Transverse colon (tissue), 4 donors: ENCODE measurements at regions not wholly inside any gene's neighbourhood (a gene's known extent, or its start where the extent isn't known, plus 50 kb on each side); places are given as distances from the start of the nearest gene placed in this dataset.

Experiments
- DNase-seq: peaks from one replicate; pipeline ENCODE4 v3.0.0-alpha.2; 2019
- H3K27ac ChIP-seq, 4 donors: fragments of 200-600 bp; sonication (generic); 2 replicates each; pipeline ENCODE4 v1.5.1; 2016 to 2018; ENCODE audit warnings: inconsistent platforms in 4 of 4
- H3K27me3 ChIP-seq: fragments of 200-600 bp; sonication (generic); 2 replicates; pipeline ENCODE4 v1.5.1; 2017; ENCODE audit warnings: inconsistent platforms
- H3K36me3 ChIP-seq, 4 donors: fragments of 200-600 bp; sonication (generic); 2 replicates each; pipeline ENCODE4 v1.5.1; 2017 to 2019; ENCODE audit warnings: inconsistent platforms in 4 of 4
- H3K4me1 ChIP-seq, 4 donors: fragments of 200-600 bp; sonication (generic); 2 replicates each; pipeline ENCODE4 v1.5.1; 2017 to 2020; ENCODE audit warnings: inconsistent platforms in 4 of 4
- H3K4me3 ChIP-seq, 4 donors: fragments of 200-600 bp; sonication (generic); 1 replicate in 1 of 4; 2 replicates in 3 of 4; pipeline versions ENCODE4 v1.5.1 to v1.6.1; 2017 to 2019; ENCODE audit warnings: inconsistent platforms in 4 of 4
- H3K9me3 ChIP-seq, 2 donors: fragments of 200-600 bp; sonication (generic); 2 replicates each; pipeline ENCODE4 v1.5.1; 2017 to 2019; ENCODE audit warnings: inconsistent platforms in 2 of 2
- EP300 ChIP-seq: sonication (generic); formaldehyde crosslinking; IDR thresholded peaks from one replicate; pipeline ENCODE4 v1.6.1; 2017; ENCODE audit warnings: antibody characterized with exemption, low read depth
- POLR2A ChIP-seq: fragments of 450-650 bp; IDR thresholded peaks from one replicate; pipeline ENCODE4 v1.6.1; 2016; ENCODE audit warnings: antibody characterized with exemption, mild to moderate bottlenecking, moderate library complexity
- POLR2AphosphoS5 ChIP-seq, 3 donors: sonication (generic); formaldehyde crosslinking; IDR thresholded peaks; one replicate each; pipeline ENCODE4 v1.6.1; 2016; ENCODE audit warnings: antibody characterized with exemption in 3 of 3
- whole genome bisulfite sequencing, 2 donors: methylation state at CpG; one replicate each; pipeline ENCODE4 v1.1.5; 2018; ENCODE audit warnings: low coverage in 1 of 2; 5-methylcytosine and 5-hydroxymethylcytosine counted together
- in situ Hi-C, 4 donors: fragments of 200-750 bp; cut with MboI; loops; one replicate each; pipeline versions ENCODE4 v1.15.0 to v1.15.1; 2017; ENCODE audit warnings: low sequenced_read_pairs in 3 of 4, low pct_ligation_motif_present in 1 of 4, low pct_unique_long_range_greater_than_20kb in 1 of 4
- intact Hi-C: fragments of 100-400 bp; cut with DNase I; formaldehyde crosslinking; loops from one replicate; pipeline ENCODE4 v1.15.1; 2023; ENCODE audit warnings: low total_unique reads
- TF ChIP-seq, protein P1 (sequence below), 5 experiments: fragments of 200-600 bp in 3 of 5; fragments of 450-650 bp in 2 of 5; sonication (generic) in 3 of 5; IDR thresholded peaks; 1 replicate in 2 of 5; 2 replicates in 3 of 5; pipeline ENCODE4 v1.5.1; 2016 to 2017; ENCODE audit warnings: antibody characterized with exemption in 5 of 5, inconsistent platforms in 3 of 5, mild to moderate bottlenecking in 2 of 5, moderate library complexity in 1 of 5

GRCh38 chr3:26259176-26259575 is 363.4 kb upstream of the LRRC3B start:
- no peak for DNase-seq
- H3K9me3 ChIP-seq, result peaks cover 0 to 3% of the 10 kb centered on the region in 2 donors
- H3K27ac ChIP-seq, result no peak overlapping the region
- H3K4me3 ChIP-seq, result no peak overlapping the region
- no peaks in the 10 kb centered on the region for H3K27me3 ChIP-seq
- no peaks in the 10 kb centered on the region for H3K36me3 ChIP-seq
- in situ Hi-C loops (no loop called here), intact Hi-C loops (no loop called here)
- no peaks in the 10 kb centered on the region for H3K4me1 ChIP-seq
- WGBS, 2 donors, result 33 to 88% methylated on average over 1 to 3 of the region's 3 CpGs
- no peak for TF ChIP-seq POLR2A
- TF ChIP-seq POLR2AphosphoS5 (IDR thresholded peaks at IDR 0.05), result no peak
- TF ChIP-seq, protein P1, sequence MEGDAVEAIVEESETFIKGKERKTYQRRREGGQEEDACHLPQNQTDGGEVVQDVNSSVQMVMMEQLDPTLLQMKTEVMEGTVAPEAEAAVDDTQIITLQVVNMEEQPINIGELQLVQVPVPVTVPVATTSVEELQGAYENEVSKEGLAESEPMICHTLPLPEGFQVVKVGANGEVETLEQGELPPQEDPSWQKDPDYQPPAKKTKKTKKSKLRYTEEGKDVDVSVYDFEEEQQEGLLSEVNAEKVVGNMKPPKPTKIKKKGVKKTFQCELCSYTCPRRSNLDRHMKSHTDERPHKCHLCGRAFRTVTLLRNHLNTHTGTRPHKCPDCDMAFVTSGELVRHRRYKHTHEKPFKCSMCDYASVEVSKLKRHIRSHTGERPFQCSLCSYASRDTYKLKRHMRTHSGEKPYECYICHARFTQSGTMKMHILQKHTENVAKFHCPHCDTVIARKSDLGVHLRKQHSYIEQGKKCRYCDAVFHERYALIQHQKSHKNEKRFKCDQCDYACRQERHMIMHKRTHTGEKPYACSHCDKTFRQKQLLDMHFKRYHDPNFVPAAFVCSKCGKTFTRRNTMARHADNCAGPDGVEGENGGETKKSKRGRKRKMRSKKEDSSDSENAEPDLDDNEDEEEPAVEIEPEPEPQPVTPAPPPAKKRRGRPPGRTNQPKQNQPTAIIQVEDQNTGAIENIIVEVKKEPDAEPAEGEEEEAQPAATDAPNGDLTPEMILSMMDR (IDR thresholded peaks at IDR 0.05), result no peak
- TF ChIP-seq EP300, result no peak

DNA sequence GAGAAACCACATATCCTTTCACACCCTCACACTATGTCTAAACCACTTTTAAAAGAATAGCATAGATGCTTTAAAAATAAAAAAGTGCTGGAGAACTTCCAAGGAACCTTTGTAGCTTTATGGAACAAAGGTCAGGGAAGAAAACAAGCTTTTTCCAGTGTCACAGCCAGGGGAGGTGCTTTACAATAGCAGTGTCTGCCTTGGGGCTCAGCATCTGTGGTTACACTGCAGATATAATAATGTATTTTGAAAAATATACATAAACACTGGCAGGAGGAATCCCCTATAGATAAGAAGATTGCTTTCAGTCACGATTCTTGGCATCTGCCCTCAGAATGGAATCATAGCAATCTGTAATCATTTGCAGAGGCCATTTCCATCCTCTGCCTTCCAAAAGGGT is 362.4 kb upstream of the LRRC3B start:
- TF ChIP-seq POLR2AphosphoS5 (IDR thresholded peaks at IDR 0.05), result no peak
- TF ChIP-seq EP300, result no peak
- TF ChIP-seq POLR2A, result no peak
- TF ChIP-seq, protein P1 (IDR thresholded peaks at IDR 0.05), result no peak
- H3K27me3 ChIP-seq, result no peaks in the 10 kb centered on the region
- no peak for DNase-seq
- H3K4me1 ChIP-seq, result no peaks in the 10 kb centered on the region
- intact Hi-C loops, result no loop called here
- no peaks in the 10 kb centered on the region for H3K36me3 ChIP-seq
- no peaks in the 10 kb centered on the region for H3K9me3 ChIP-seq
- WGBS, 2 donors, result 20 to 33% methylated on average over 1 of the region's 1 CpG
- in situ Hi-C loops, result no loop called here
- H3K4me3 ChIP-seq, result no peak overlapping the region
- H3K27ac ChIP-seq, result no peak overlapping the region

DNA sequence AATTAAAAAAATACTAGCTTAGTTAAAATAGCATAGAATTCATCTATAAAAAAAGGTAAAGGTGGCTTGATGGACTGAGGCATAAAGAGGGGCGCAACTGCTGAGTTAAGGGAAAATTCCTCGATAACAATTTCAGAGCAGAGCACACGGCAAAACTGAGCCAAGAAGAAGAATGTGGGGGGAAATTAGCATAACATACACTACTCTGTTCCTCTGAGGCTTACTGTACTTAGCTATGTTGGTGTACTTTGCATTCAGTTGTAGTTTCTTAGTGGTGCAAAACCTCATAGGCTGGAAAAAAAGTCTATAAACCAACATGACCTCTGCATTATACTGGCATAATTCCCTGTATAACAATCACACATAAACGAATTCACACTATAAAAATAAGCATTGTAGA is 357.9 kb upstream of the LRRC3B start:
- 63 to 69% methylated on average over 4 of the region's 4 CpGs for WGBS, 2 donors
- H3K4me1 ChIP-seq, result no peaks in the 10 kb centered on the region
- in situ Hi-C loops (no loop called here), intact Hi-C loops (no loop called here)
- H3K27ac ChIP-seq, result no peak overlapping the region
- H3K9me3 ChIP-seq, result no peaks in the 10 kb centered on the region
- no peak overlapping the region for H3K4me3 ChIP-seq
- no peak for TF ChIP-seq EP300
- no peak for DNase-seq
- no peaks in the 10 kb centered on the region for H3K27me3 ChIP-seq
- no peaks in the 10 kb centered on the region for H3K36me3 ChIP-seq

DNA sequence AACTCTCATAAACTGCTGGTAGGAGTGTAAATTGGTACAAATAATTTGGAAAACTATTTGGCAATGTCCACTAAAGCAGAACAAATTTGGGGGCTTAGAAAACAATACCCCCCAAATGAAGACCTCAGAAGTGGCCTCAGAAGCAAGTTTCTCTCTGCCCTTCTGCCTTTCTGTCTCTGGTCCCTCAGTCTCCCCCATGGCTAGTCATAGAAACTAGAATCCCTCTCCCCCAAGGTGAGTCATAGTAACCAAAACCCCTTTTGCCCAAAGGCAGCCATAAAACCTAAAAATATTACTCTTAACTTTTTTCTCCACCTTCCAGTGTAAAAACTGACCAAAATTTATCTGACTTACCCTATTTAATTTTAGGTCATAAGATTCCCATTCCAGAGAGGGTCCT is 350.7 kb upstream of the LRRC3B start:
- Histone ChIP-seq H3K27ac (no peak overlapping the region), H3K36me3 (no peaks in the 10 kb centered on the region), H3K9me3 (no peaks in the 10 kb centered on the region), H3K4me1 (no peaks in the 10 kb centered on the region), H3K27me3 (no peaks in the 10 kb centered on the region), H3K4me3 (no peak overlapping the region)
- intact Hi-C loops, result no loop called here
- in situ Hi-C loops, result no loop called here
- no peak for DNase-seq
- TF ChIP-seq POLR2AphosphoS5 (IDR thresholded peaks at IDR 0.05) (no peak), EP300 (no peak), POLR2A (no peak)
- TF ChIP-seq, protein P1 (IDR thresholded peaks at IDR 0.05), result no peak

DNA sequence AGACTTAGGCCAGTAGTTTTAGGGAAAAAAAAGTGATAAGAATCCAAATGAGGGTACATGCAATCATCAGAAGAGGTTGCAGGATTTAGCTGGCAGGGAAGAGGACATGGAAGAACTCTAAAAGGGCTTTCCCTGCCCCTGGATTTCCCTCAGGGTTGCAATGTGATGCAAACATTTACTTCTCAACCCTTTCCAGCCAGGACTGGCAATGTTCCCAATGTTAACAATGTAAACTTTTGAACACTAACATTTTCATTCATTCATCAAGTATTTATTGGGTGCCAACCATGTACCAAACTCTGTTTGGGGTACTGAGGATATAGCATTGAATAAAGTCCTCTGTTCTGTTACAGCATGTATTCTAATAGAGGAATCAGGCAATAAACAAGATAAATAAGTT is 349.4 kb upstream of the LRRC3B start:
- Histone ChIP-seq H3K27ac (no peak overlapping the region), H3K36me3 (no peaks in the 10 kb centered on the region), H3K4me1 (no peaks in the 10 kb centered on the region), H3K27me3 (no peaks in the 10 kb centered on the region), H3K9me3 (no peaks in the 10 kb centered on the region), H3K4me3 (no peak overlapping the region)
- intact Hi-C loops (no loop called here), in situ Hi-C loops (no loop called here)
- no peak for TF ChIP-seq POLR2AphosphoS5 (IDR thresholded peaks at IDR 0.05)
- no peak for TF ChIP-seq POLR2A
- TF ChIP-seq, protein P1 (IDR thresholded peaks at IDR 0.05), result no peak
- no peak for TF ChIP-seq EP300
- no peak for DNase-seq
